Activated CD8-positive, alpha-beta memory T cell treated with anti-CD3 and anti-CD28 coated beads, Interleukin-2, amount 10 ng/mL, durations not matched to agents 7 days and 5 days (primary cell): ENCODE measurements at regions not wholly inside any gene's neighbourhood (a gene's known extent, or its start where the extent isn't known, plus 50 kb on each side); places are given as distances from the start of the nearest gene placed in this dataset.

Source experiments
- ATAC-seq: fragments of 150-1000 bp; cut with Tn5 transposase; one replicate; pipeline ENCODE4 v1.10.0; 2021; ENCODE audit warnings: moderate library complexity
- CTCF ChIA-PET: fragments of 350-600 bp; sonication (Branson Sonifier 250); formaldehyde crosslinking; loops from one replicate; lab custom pipeline; 2021; ENCODE audit warnings: antibody characterized with exemption; lab: Charles Lee
- DNase-seq: peaks from one replicate; pipeline ENCODE4 v3.0.0-alpha.2; 2020
- H3K27ac Mint-ChIP-seq: one replicate; pipeline ENCODE4 v1.8.0; 2021; ENCODE audit warnings: mild to moderate bottlenecking, mixed read lengths
- H3K27me3 Mint-ChIP-seq: one replicate; pipeline ENCODE4 v1.8.0; 2021; ENCODE audit warnings: mixed read lengths
- H3K36me3 Mint-ChIP-seq: one replicate; pipeline ENCODE4 v1.8.0; 2021; ENCODE audit warnings: mild to moderate bottlenecking, mixed read lengths
- H3K4me1 Mint-ChIP-seq: one replicate; pipeline ENCODE4 v1.8.0; 2021; ENCODE audit warnings: mixed read lengths
- H3K4me3 Mint-ChIP-seq: one replicate; pipeline ENCODE4 v1.8.0; 2021; ENCODE audit warnings: mild to moderate bottlenecking, moderate library complexity, mixed read lengths
- H3K9me3 Mint-ChIP-seq: one replicate; pipeline ENCODE4 v1.8.0; 2022; ENCODE audit warnings: low read depth, mixed read lengths

GRCh38 chr3:10669490-10670048 lies 146.5 kb upstream of the SLC6A11 start:
- no peaks in the 10 kb centered on the region for H3K9me3 Mint-ChIP-seq
- H3K4me1 Mint-ChIP-seq, result peaks cover 7% of the 10 kb centered on the region
- CTCF ChIA-PET, result no interaction called here

GRCh38 chr3:10672422-10672821 lies 143.6 kb upstream of the SLC6A11 start:
- ATAC-seq, result no peak
- CTCF ChIA-PET, result no interaction called here
- no peak for DNase-seq
- Mint-ChIP-seq H3K4me3 (no peak overlapping the region), H3K36me3 (no peaks in the 10 kb centered on the region), H3K27me3 (peaks cover 14% of the 10 kb centered on the region), H3K27ac (no peak overlapping the region), H3K9me3 (no peaks in the 10 kb centered on the region), H3K4me1 (no peaks in the 10 kb centered on the region)

More at GRCh38 chr3:10669490-10670048, 146.5 kb upstream of the SLC6A11 start:
- DNase-seq (no peak), ATAC-seq (no peak)
- Mint-ChIP-seq H3K4me3 (no peak overlapping the region), H3K27ac (no peak overlapping the region), H3K36me3 (no peaks in the 10 kb centered on the region), H3K27me3 (peaks cover 16% of the 10 kb centered on the region)

GRCh38 chr3:10674578-10674977 lies 141.4 kb upstream of the SLC6A11 start:
- no peaks in the 10 kb centered on the region for H3K36me3 Mint-ChIP-seq
- H3K4me3 Mint-ChIP-seq, result no peak overlapping the region
- DNase-seq, result no peak
- CTCF ChIA-PET, result interaction anchor here (1.4 kb wide), 1 partner anchor 10 kb away, joined by 3 read pairs; no protein-coding TSS in a partner anchor
- no peaks in the 10 kb centered on the region for H3K9me3 Mint-ChIP-seq
- no peak overlapping the region for H3K27ac Mint-ChIP-seq
- no peak for ATAC-seq
- no peaks in the 10 kb centered on the region for H3K4me1 Mint-ChIP-seq
- H3K27me3 Mint-ChIP-seq, result peaks cover 11% of the 10 kb centered on the region

GRCh38 chr3:10676905-10677304 lies 139.1 kb upstream of the SLC6A11 start:
- ATAC-seq (no peak), DNase-seq (no peak)
- Mint-ChIP-seq H3K36me3 (no peaks in the 10 kb centered on the region), H3K27me3 (peaks cover 11% of the 10 kb centered on the region), H3K27ac (no peak overlapping the region), H3K4me3 (no peak overlapping the region), H3K4me1 (no peaks in the 10 kb centered on the region), H3K9me3 (no peaks in the 10 kb centered on the region)
- CTCF ChIA-PET, result no interaction called here

- Mint-ChIP-seq H3K9me3 (no peaks in the 10 kb centered on the region), H3K4me1 (no peaks in the 10 kb centered on the region), H3K36me3 (no peaks in the 10 kb centered on the region), H3K27me3 (peaks cover 11% of the 10 kb centered on the region), H3K4me3 (no peak overlapping the region), H3K27ac (no peak overlapping the region)
- DNase-seq (no peak), ATAC-seq (no peak)
- CTCF ChIA-PET, result no interaction called here
These were observed 137.1 kb upstream of the SLC6A11 start for GRCh38 chr3:10678796-10679376.

- CTCF ChIA-PET, result no interaction called here
These were observed 135.2 kb upstream of the SLC6A11 start for GRCh38 chr3:10680796-10681195.

GRCh38 chr3:10682692-10683091 lies 133.3 kb upstream of the SLC6A11 start:
- ATAC-seq, result no peak
- CTCF ChIA-PET, result no interaction called here
- H3K36me3 Mint-ChIP-seq, result no peaks in the 10 kb centered on the region
- H3K27ac Mint-ChIP-seq, result no peak overlapping the region
- DNase-seq, result no peak
- H3K4me3 Mint-ChIP-seq, result no peak overlapping the region
- no peaks in the 10 kb centered on the region for H3K4me1 Mint-ChIP-seq
- peaks cover 7% of the 10 kb centered on the region for H3K27me3 Mint-ChIP-seq
- H3K9me3 Mint-ChIP-seq, result no peaks in the 10 kb centered on the region

More at GRCh38 chr3:10680796-10681195, 135.2 kb upstream of the SLC6A11 start:
- ATAC-seq (no peak), DNase-seq (no peak)
- H3K4me1 Mint-ChIP-seq, result no peaks in the 10 kb centered on the region
- H3K27ac Mint-ChIP-seq, result no peak overlapping the region
- H3K4me3 Mint-ChIP-seq, result no peak overlapping the region
- no peaks in the 10 kb centered on the region for H3K9me3 Mint-ChIP-seq
- H3K36me3 Mint-ChIP-seq, result no peaks in the 10 kb centered on the region
- peaks cover 9% of the 10 kb centered on the region for H3K27me3 Mint-ChIP-seq

- Mint-ChIP-seq H3K27ac (no peak overlapping the region), H3K27me3 (peaks cover 7% of the 10 kb centered on the region), H3K9me3 (no peaks in the 10 kb centered on the region), H3K36me3 (no peaks in the 10 kb centered on the region), H3K4me3 (no peak overlapping the region), H3K4me1 (no peaks in the 10 kb centered on the region)
- ATAC-seq (no peak), DNase-seq (no peak)
- CTCF ChIA-PET, result interaction anchor here (1.0 kb wide), 1 partner anchor 16 kb away, joined by 3 read pairs; no protein-coding TSS in a partner anchor
These were observed 132.9 kb upstream of the SLC6A11 start for GRCh38 chr3:10683106-10683505.

GRCh38 chr3:10688126-10688525 lies 127.9 kb upstream of the SLC6A11 start:
- Mint-ChIP-seq H3K9me3 (no peaks in the 10 kb centered on the region), H3K27me3 (peaks cover 14% of the 10 kb centered on the region), H3K4me3 (no peak overlapping the region), H3K4me1 (no peaks in the 10 kb centered on the region), H3K27ac (no peak overlapping the region), H3K36me3 (no peaks in the 10 kb centered on the region)
- DNase-seq (no peak), ATAC-seq (no peak)
- CTCF ChIA-PET, result interaction anchor here (1.7 kb wide), 1 partner anchor 51 kb away, joined by 5 read pairs; no protein-coding TSS in a partner anchor

- DNase-seq, result no peak
- H3K27ac Mint-ChIP-seq, result no peak overlapping the region
- ATAC-seq, result no peak
- H3K4me1 Mint-ChIP-seq, result no peaks in the 10 kb centered on the region
- H3K4me3 Mint-ChIP-seq, result no peak overlapping the region
- CTCF ChIA-PET, result interaction anchor here (1.7 kb wide), 1 partner anchor 50 kb away, joined by 5 read pairs; no protein-coding TSS in a partner anchor
- H3K27me3 Mint-ChIP-seq, result peaks cover 14% of the 10 kb centered on the region
- H3K9me3 Mint-ChIP-seq, result no peaks in the 10 kb centered on the region
- H3K36me3 Mint-ChIP-seq, result no peaks in the 10 kb centered on the region
These were observed 127.4 kb upstream of the SLC6A11 start for GRCh38 chr3:10688548-10689172.

GRCh38 chr3:10692039-10692622 lies 123.9 kb upstream of the SLC6A11 start:
- Mint-ChIP-seq H3K27me3 (peaks cover 17% of the 10 kb centered on the region), H3K4me3 (no peak overlapping the region), H3K27ac (no peak overlapping the region), H3K36me3 (no peaks in the 10 kb centered on the region), H3K4me1 (no peaks in the 10 kb centered on the region), H3K9me3 (no peaks in the 10 kb centered on the region)
- no peak for DNase-seq
- CTCF ChIA-PET, result no interaction called here
- no peak for ATAC-seq

GRCh38 chr3:10693457-10693856 lies 122.6 kb upstream of the SLC6A11 start:
- peaks cover 16% of the 10 kb centered on the region for H3K27me3 Mint-ChIP-seq
- no peak overlapping the region for H3K4me3 Mint-ChIP-seq
- H3K36me3 Mint-ChIP-seq, result no peaks in the 10 kb centered on the region
- no peak for DNase-seq
- no peak overlapping the region for H3K27ac Mint-ChIP-seq
- H3K9me3 Mint-ChIP-seq, result no peaks in the 10 kb centered on the region
- no peaks in the 10 kb centered on the region for H3K4me1 Mint-ChIP-seq
- CTCF ChIA-PET, result interaction anchor here (1.2 kb wide), 1 partner anchor 349 kb away, joined by 4 read pairs; no protein-coding TSS in a partner anchor
- no peak for ATAC-seq

- H3K9me3 Mint-ChIP-seq, result no peaks in the 10 kb centered on the region
- H3K27ac Mint-ChIP-seq, result no peak overlapping the region
- peaks cover 18% of the 10 kb centered on the region for H3K27me3 Mint-ChIP-seq
- H3K4me1 Mint-ChIP-seq, result no peaks in the 10 kb centered on the region
- ATAC-seq (no peak), DNase-seq (no peak)
- H3K4me3 Mint-ChIP-seq, result no peak overlapping the region
- CTCF ChIA-PET, result interaction anchor here (1.2 kb wide), 1 partner anchor 350 kb away, joined by 4 read pairs; no protein-coding TSS in a partner anchor
- no peaks in the 10 kb centered on the region for H3K36me3 Mint-ChIP-seq
These were observed 121.8 kb upstream of the SLC6A11 start for GRCh38 chr3:10694179-10694578.
